T47D (cell line): ENCODE measurements at regions not wholly inside any gene's neighbourhood (a gene's known extent, or its start where the extent isn't known, plus 50 kb on each side); places are given as distances from the start of the nearest gene placed in this dataset.

Source experiments
- DNase-seq, 2 experiments: peaks; one replicate each; pipeline versions ENCODE4 v3.0.0 to v3.0.0-alpha.2; 2011 to 2012; ENCODE audit warnings: low read depth in 1 of 2, low spot score in 1 of 2
- JUND ChIP-seq: IDR thresholded peaks from 2 replicates; pipeline ENCODE4 v1.6.1; 2012; ENCODE audit warnings: low read depth
- in situ Hi-C: cut with HindIII; loops from 2 replicates; pipeline ENCODE4 v1.10.0; 2016; ENCODE audit warnings: low sequenced_read_pairs, low pct_unique_long_range_greater_than_20kb

GRCh38 chr9:118563677-118564076 lies 805.6 kb downstream of the BRINP1 start:
- TF ChIP-seq JUND: no peak
- DNase-seq: no peak
- in situ Hi-C loops: no loop called here

DNA sequence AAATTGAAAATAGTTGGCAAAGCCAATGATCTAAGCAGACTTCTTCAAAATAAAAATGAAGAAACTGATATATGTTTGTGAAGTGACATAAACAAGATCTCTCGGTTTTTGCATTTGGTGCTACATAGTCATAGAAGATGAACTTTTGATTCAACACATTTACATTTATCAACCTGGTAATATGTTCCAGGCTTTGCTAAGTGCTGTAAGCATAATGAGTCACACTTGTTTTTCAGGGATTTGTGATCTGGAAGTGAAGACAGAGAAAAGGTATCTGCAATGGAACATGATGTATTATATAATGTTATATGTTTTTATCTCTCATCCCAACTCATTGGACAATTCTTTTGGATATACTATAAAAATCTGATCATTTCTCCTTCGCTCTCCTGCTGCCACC lies 801.4 kb downstream of the BRINP1 start:
- no peak for TF ChIP-seq JUND
- DNase-seq: no peak
- in situ Hi-C loops: no loop called here

- no peak for TF ChIP-seq JUND
- in situ Hi-C loops: no loop called here
- no peak for DNase-seq
These were observed 800.5 kb downstream of the BRINP1 start for GRCh38 chr9:118568704-118569103.

GRCh38 chr9:118569148-118569547 lies 800.1 kb downstream of the BRINP1 start:
- TF ChIP-seq JUND: no peak
- in situ Hi-C loops: no loop called here
- DNase-seq: no peak

DNA sequence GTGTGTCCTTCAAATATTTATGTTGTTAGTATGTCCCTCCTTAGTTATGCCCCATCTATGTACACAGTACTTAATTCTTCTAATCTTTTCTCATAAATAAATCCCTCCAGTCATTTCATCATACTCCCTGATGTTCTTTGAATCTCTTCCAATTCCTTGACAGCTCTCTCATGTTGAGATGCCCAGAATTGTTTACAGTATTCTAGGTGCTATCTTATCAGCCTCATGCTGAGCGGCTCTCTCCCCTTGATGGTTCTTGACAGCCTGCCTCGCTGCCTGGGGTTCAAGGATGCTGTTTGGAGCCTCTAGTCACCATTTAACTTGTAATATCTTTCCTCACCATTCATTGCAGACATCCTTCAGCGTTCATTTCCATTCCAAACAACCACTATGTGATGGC lies 799.2 kb downstream of the BRINP1 start:
- in situ Hi-C loops: no loop called here
- TF ChIP-seq JUND: no peak
- no peak for DNase-seq

- in situ Hi-C loops: no loop called here
- no peak for TF ChIP-seq JUND
- DNase-seq: no peak
These were observed 793.7 kb downstream of the BRINP1 start for GRCh38 chr9:118575341-118576070.

- no peak for DNase-seq
- in situ Hi-C loops: no loop called here
These were observed 792.1 kb downstream of the BRINP1 start for GRCh38 chr9:118577121-118577520.

DNA sequence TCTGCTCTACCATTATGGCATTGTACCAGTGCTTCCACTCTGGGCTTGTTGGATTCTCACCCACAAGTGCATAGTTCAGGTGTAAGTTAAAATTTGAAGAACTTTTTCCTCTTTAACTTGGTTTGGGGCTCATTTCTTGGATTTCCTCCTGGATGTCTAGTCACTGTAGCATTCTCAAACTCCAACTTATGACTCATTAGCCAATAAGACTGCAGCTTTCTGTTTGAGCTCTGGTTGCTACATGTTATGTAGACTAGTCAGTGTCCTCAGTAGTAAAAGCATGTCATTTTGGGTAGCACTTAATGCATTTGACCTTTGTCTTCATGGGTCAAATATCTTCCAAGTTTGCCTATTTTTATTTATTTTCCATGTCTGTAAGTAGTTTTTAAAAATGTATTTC lies 790.8 kb downstream of the BRINP1 start:
- no peak for TF ChIP-seq JUND
- in situ Hi-C loops: no loop called here

More at GRCh38 chr9:118577121-118577520, 792.1 kb downstream of the BRINP1 start:
- TF ChIP-seq JUND: no peak

DNA sequence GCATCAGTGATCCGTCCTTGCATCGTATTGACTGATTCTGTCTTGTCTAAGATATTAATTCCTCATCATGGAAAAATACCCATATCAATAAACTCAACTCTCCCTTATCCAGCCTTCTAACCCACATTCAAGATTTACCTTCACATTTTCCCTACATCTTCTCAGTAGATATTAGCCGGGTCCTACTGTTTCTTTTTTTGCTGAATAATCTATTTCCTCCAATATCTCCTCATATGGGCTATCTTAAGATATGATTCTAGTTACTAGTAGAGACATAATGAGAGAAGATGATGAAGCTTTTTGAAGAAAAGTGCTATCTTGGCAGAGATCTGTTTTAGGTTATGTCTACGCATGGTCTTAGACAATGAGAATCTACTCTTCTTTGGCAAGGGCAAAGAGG lies 785.8 kb downstream of the BRINP1 start:
- no peak for DNase-seq
- in situ Hi-C loops: no loop called here
- no peak for TF ChIP-seq JUND

More for the DNA sequence above, 790.8 kb downstream of the BRINP1 start:
- no peak for DNase-seq

DNA sequence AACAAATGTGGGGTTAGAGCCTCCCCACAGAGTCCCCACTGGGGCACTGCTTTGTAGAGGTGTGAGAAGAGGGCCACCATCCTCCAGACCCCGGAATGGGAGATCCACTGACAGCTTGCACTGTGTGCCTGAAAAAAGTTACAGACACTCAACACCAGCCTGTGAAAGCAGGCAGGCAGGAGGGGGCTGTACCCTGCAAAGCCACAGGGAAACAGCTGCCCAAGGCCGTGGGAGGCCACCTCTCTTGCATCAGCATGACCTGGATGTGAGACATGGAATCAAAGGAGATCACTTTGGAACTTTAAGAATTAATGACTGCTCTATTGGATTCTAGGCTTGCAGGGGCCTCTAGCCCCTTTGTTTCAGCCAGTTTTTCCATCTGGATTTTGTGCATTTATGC lies 782.3 kb downstream of the BRINP1 start:
- in situ Hi-C loops: no loop called here
- no peak for DNase-seq
- no peak for TF ChIP-seq JUND

- in situ Hi-C loops: no loop called here
- TF ChIP-seq JUND: no peak
- no peak for DNase-seq
These were observed 774.8 kb downstream of the BRINP1 start for GRCh38 chr9:118594428-118594827.

- DNase-seq: peak; percentile 43 to 83
- in situ Hi-C loops: no loop called here
- no peak for TF ChIP-seq JUND
These were observed 773.4 kb downstream of the BRINP1 start for GRCh38 chr9:118595719-118596305.

DNA sequence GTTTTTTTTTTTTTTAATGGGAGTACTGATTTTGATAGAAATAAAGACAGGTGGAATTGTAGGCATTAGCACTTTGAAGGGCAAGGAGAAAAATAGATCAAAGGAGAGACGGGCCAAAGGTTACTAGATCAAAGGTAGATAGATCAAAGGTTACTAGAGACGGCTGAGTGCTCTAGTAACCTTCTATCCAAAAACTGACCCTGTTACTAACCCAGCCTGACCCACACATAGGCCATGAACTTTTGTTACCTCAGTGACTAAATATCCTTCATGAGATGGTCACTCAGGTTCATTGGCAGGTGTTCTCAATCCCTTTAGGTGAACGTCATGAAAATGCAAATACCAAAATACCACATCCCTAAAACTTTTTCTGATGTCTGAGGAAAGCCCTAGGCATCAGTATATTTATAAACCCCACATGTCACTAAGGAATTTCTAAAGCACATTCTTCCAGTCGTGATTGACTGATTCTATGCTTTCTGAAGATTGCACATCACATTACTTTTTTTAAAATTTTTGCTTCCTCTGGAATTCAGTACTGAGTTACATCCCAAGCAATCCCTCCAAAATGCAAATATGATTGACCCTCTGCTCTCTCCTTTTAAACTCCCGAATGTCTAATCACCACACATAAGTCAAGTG lies 772.7 kb downstream of the BRINP1 start:
- no peak for DNase-seq
- in situ Hi-C loops: no loop called here
- no peak for TF ChIP-seq JUND
